Activated CD4-positive, alpha-beta T cell treated with anti-CD3 and anti-CD28 coated beads, Interleukin-2, amount 10 ng/mL, durations not matched to agents 24 days and 14 days (primary cell): ENCODE measurements at regions not wholly inside any gene's neighbourhood (a gene's known extent, or its start where the extent isn't known, plus 50 kb on each side); places are given as distances from the start of the nearest gene placed in this dataset.

ENCODE experiments used
- DNase-seq: peaks from one replicate; pipeline ENCODE4 v3.0.0; 2022
- H3K27ac Mint-ChIP-seq: one replicate; pipeline ENCODE4 v1.8.0; 2022; ENCODE audit warnings: mild to moderate bottlenecking, mixed read lengths
- H3K27me3 Mint-ChIP-seq: one replicate; pipeline ENCODE4 v1.8.0; 2022; ENCODE audit warnings: mixed read lengths
- H3K36me3 Mint-ChIP-seq: one replicate; pipeline ENCODE4 v1.8.0; 2022; ENCODE audit warnings: low read depth, mild to moderate bottlenecking, mixed read lengths
- H3K4me1 Mint-ChIP-seq: one replicate; pipeline ENCODE4 v1.8.0; 2021; ENCODE audit warnings: mixed read lengths
- H3K4me3 Mint-ChIP-seq: one replicate; pipeline ENCODE4 v1.8.0; 2022; ENCODE audit warnings: mild to moderate bottlenecking, moderate library complexity, mixed read lengths
- H3K9me3 Mint-ChIP-seq: one replicate; pipeline ENCODE4 v1.8.0; 2021; ENCODE audit warnings: mixed read lengths
- intact Hi-C: fragments of 100-400 bp; cut with micrococcal nuclease; formaldehyde crosslinking; loops from one replicate; pipeline ENCODE4 v1.15.1; 2023

- DNase-seq = no peak
- peaks cover 6% of the 10 kb centered on the region for H3K4me1 Mint-ChIP-seq
- intact Hi-C loops = no loop called here
- no peak overlapping the region for H3K4me3 Mint-ChIP-seq
- no peak overlapping the region for H3K27ac Mint-ChIP-seq
- no peaks in the 10 kb centered on the region for H3K36me3 Mint-ChIP-seq
- H3K27me3 Mint-ChIP-seq = peaks cover 20% of the 10 kb centered on the region
- no peaks in the 10 kb centered on the region for H3K9me3 Mint-ChIP-seq
These were observed 52.5 kb upstream of the NBL1 start for GRCh38 chr1:19591482-19592091.

DNA sequence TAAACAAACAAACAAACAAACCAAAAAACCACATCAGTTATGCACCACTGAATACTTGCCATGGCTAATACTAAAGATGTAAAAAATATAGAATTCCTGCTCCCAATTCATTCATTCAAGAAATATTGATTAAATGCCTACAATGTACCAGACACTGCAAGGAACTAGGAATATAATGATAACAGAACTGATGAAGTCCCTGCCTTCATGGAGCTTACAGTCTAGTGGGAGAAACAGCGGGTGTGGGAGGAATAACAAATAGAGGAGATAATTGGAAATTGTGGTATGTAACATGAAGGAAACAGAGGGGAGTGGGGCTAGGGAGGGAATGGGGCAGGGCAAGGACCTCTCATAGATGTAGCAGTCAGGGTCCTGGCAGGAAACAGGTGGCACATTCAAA is 58.6 kb upstream of the NBL1 start:
- H3K27me3 Mint-ChIP-seq = peaks cover 9% of the 10 kb centered on the region
- no peak for DNase-seq
- H3K9me3 Mint-ChIP-seq = no peaks in the 10 kb centered on the region
- no peaks in the 10 kb centered on the region for H3K36me3 Mint-ChIP-seq
- intact Hi-C loops = no loop called here
- no peak overlapping the region for H3K27ac Mint-ChIP-seq
- peaks cover 5% of the 10 kb centered on the region for H3K4me1 Mint-ChIP-seq
- no peak overlapping the region for H3K4me3 Mint-ChIP-seq

GRCh38 chr1:19582318-19582717 is 61.8 kb upstream of the NBL1 start:
- Mint-ChIP-seq H3K27me3 (peaks cover 2% of the 10 kb centered on the region), H3K4me1 (peaks cover 5% of the 10 kb centered on the region), H3K27ac (no peak overlapping the region), H3K4me3 (no peak overlapping the region), H3K36me3 (no peaks in the 10 kb centered on the region), H3K9me3 (no peaks in the 10 kb centered on the region)
- intact Hi-C loops = loop anchor here (1.0 to 5.0 kb wide), 3 partner anchors 95 to 242 kb away; partner anchors contain the start of gene CAPZB
- DNase-seq = peak; percentile 92

- intact Hi-C loops = loop anchor here (5.0 kb wide), 1 partner anchor 94 kb away; the partner anchor contains the start of gene CAPZB
- no peak overlapping the region for H3K27ac Mint-ChIP-seq
- no peak overlapping the region for H3K4me3 Mint-ChIP-seq
- DNase-seq = no peak
- no peaks in the 10 kb centered on the region for H3K36me3 Mint-ChIP-seq
- H3K27me3 Mint-ChIP-seq = peaks cover 2% of the 10 kb centered on the region
- H3K4me1 Mint-ChIP-seq = peaks cover 5% of the 10 kb centered on the region
- H3K9me3 Mint-ChIP-seq = no peaks in the 10 kb centered on the region
These were observed 62.7 kb upstream of the NBL1 start for GRCh38 chr1:19581381-19581780.

DNA sequence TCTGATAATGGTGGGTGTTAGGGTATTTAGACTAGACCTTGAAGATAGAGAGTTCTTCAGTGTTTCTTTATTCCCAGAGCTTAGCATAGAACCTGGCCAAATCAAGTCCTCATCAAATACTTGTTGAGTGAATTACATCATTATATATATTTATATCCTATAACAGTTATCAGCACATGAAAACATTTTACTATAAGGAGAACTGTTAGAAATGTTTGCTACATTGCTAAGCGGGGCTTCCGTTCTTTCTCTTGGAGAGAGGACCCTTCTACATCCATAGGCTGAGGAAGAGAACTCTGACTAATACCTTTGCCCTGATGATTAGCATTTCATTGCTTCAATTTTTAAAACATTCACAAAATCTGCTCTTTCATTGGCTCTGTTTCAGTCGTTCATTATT is 66.5 kb upstream of the NBL1 start:
- no peak for DNase-seq
- Mint-ChIP-seq H3K4me3 (no peak overlapping the region), H3K9me3 (no peaks in the 10 kb centered on the region), H3K4me1 (peaks cover 5% of the 10 kb centered on the region), H3K27me3 (peaks cover 12% of the 10 kb centered on the region), H3K36me3 (no peaks in the 10 kb centered on the region), H3K27ac (no peak overlapping the region)
- intact Hi-C loops = no loop called here

GRCh38 chr1:19577036-19577435 is 67.1 kb upstream of the NBL1 start:
- DNase-seq = no peak
- Mint-ChIP-seq H3K4me1 (peaks cover 4% of the 10 kb centered on the region), H3K27me3 (peaks cover 14% of the 10 kb centered on the region), H3K9me3 (no peaks in the 10 kb centered on the region), H3K27ac (no peak overlapping the region), H3K4me3 (no peak overlapping the region), H3K36me3 (no peaks in the 10 kb centered on the region)
- intact Hi-C loops = no loop called here

DNA sequence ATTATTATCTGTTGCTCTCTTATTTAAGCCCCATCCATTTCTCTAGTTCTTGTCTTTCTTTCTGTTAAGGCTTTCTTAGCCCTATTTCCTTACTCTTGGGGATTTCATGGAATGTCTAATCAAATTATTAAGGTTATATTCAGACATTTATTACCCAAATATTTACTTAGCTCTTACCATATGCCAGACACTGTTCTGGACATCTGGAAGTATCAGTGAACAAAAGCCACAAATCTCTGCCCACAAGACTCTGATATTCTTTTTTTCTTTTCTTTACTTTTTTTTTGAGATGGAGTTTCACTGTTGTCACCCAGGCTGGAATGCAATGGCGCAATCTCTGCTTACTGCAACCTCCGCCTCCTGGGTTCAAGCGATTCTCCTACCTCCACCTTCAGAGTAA is 74.3 kb upstream of the NBL1 start:
- no peaks in the 10 kb centered on the region for H3K9me3 Mint-ChIP-seq
- H3K36me3 Mint-ChIP-seq = no peaks in the 10 kb centered on the region
- no peak overlapping the region for H3K27ac Mint-ChIP-seq
- H3K4me1 Mint-ChIP-seq = no peaks in the 10 kb centered on the region
- H3K4me3 Mint-ChIP-seq = no peak overlapping the region
- no peak for DNase-seq
- peaks cover 13% of the 10 kb centered on the region for H3K27me3 Mint-ChIP-seq
- intact Hi-C loops = no loop called here

DNA sequence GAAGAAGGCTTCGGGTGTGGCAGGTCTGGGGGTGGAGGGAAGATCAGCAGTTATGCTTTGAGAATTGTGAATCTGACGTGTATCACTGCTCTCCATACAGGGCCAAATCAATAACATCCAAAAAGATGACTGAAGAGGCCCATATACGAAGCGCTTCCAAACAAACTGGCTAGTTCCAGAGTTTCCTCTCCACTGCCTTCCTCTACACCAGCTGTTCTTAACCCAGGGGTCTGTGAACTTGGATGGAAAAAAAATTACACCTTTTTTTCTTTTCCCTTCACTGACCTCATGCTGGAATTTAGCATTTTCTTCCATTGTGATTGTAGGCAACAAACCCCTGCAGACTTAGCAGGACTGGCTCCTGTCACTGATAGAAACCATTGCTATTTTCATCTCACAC is 77.1 kb upstream of the NBL1 start:
- Mint-ChIP-seq H3K36me3 (no peaks in the 10 kb centered on the region), H3K4me1 (no peaks in the 10 kb centered on the region), H3K9me3 (no peaks in the 10 kb centered on the region), H3K27ac (no peak overlapping the region), H3K27me3 (peaks cover 5% of the 10 kb centered on the region), H3K4me3 (no peak overlapping the region)
- DNase-seq = no peak
- intact Hi-C loops = no loop called here

GRCh38 chr1:19564366-19564765 is 79.0 kb upstream of the CAPZB start:
- intact Hi-C loops = no loop called here
- H3K27ac Mint-ChIP-seq = no peak overlapping the region
- H3K36me3 Mint-ChIP-seq = no peaks in the 10 kb centered on the region
- H3K4me1 Mint-ChIP-seq = no peaks in the 10 kb centered on the region
- H3K4me3 Mint-ChIP-seq = no peak overlapping the region
- DNase-seq = no peak
- H3K27me3 Mint-ChIP-seq = no peaks in the 10 kb centered on the region
- no peaks in the 10 kb centered on the region for H3K9me3 Mint-ChIP-seq

GRCh38 chr1:19563324-19564097 is 78.2 kb upstream of the CAPZB start:
- Mint-ChIP-seq H3K27me3 (peaks cover 1% of the 10 kb centered on the region), H3K4me3 (no peak overlapping the region), H3K4me1 (no peaks in the 10 kb centered on the region), H3K9me3 (no peaks in the 10 kb centered on the region), H3K27ac (no peak overlapping the region), H3K36me3 (no peaks in the 10 kb centered on the region)
- intact Hi-C loops = no loop called here
- DNase-seq = no peak

DNA sequence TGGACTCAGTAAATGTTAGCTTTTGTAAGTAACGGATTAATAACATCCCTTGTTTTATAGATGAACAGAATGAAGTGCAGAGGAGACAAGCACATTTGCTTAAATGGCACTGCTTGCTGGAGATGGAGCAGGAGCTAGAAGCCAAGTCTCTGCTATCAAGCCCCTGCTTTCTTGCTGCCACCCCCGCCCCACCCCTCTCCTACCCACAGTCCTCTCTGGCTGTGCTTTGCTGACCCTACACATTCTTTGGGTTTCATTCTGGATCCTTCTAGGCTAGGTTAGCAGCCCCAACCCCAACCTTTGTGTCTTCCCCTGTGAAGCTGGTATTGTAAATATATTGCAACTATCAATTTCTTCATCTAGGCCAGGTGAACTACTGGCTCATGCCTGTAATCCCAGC is 77.5 kb upstream of the CAPZB start:
- H3K27ac Mint-ChIP-seq = no peak overlapping the region
- H3K4me1 Mint-ChIP-seq = no peaks in the 10 kb centered on the region
- DNase-seq = no peak
- no peaks in the 10 kb centered on the region for H3K36me3 Mint-ChIP-seq
- no peak overlapping the region for H3K4me3 Mint-ChIP-seq
- H3K27me3 Mint-ChIP-seq = peaks cover 5% of the 10 kb centered on the region
- intact Hi-C loops = no loop called here
- no peaks in the 10 kb centered on the region for H3K9me3 Mint-ChIP-seq

GRCh38 chr1:19560480-19560879 is 75.1 kb upstream of the CAPZB start:
- H3K27me3 Mint-ChIP-seq = peaks cover 7% of the 10 kb centered on the region
- intact Hi-C loops = no loop called here
- no peaks in the 10 kb centered on the region for H3K36me3 Mint-ChIP-seq
- no peaks in the 10 kb centered on the region for H3K9me3 Mint-ChIP-seq
- no peaks in the 10 kb centered on the region for H3K4me1 Mint-ChIP-seq
- no peak for DNase-seq
- H3K4me3 Mint-ChIP-seq = no peak overlapping the region
- H3K27ac Mint-ChIP-seq = no peak overlapping the region

GRCh38 chr1:19559641-19560040 is 74.3 kb upstream of the CAPZB start:
- Mint-ChIP-seq H3K27ac (no peak overlapping the region), H3K4me1 (no peaks in the 10 kb centered on the region), H3K36me3 (no peaks in the 10 kb centered on the region), H3K27me3 (peaks cover 7% of the 10 kb centered on the region), H3K9me3 (no peaks in the 10 kb centered on the region), H3K4me3 (no peak overlapping the region)
- intact Hi-C loops = no loop called here
- DNase-seq = no peak

GRCh38 chr1:19557609-19558051 is 72.3 kb upstream of the CAPZB start:
- Mint-ChIP-seq H3K36me3 (no peaks in the 10 kb centered on the region), H3K4me3 (no peak overlapping the region), H3K27ac (no peak overlapping the region), H3K4me1 (no peaks in the 10 kb centered on the region), H3K27me3 (peaks cover 7% of the 10 kb centered on the region), H3K9me3 (no peaks in the 10 kb centered on the region)
- no peak for DNase-seq
- intact Hi-C loops = no loop called here
